ENCODE measurements at regions not wholly inside any gene's neighbourhood (a gene's known extent, or its start where the extent isn't known, plus 50 kb on each side); places are given as distances from the start of the nearest gene placed in this dataset.
"Not testable (repeated sequence)": the region's sequence is repeated elsewhere in the genome, so short reads cannot be mapped to it uniquely, and the experiment has no call there.

- H3K4me3 ChIP-seq; H3K4me1 ChIP-seq (ENCODE audit: insufficient read depth); H3K79me2 ChIP-seq (ENCODE audit: insufficient read depth); DNase-seq; H3K27ac ChIP-seq; H3K9me3 ChIP-seq (ENCODE audit: low read depth); H3K9me2 ChIP-seq (ENCODE audit: insufficient read depth); H3K27me3 ChIP-seq (replicated peaks; ENCODE audit: insufficient read depth); H3K36me3 ChIP-seq (ENCODE audit: low read depth); H2AFZ ChIP-seq; H3F3A ChIP-seq (ENCODE audit: insufficient read depth); H3K4me2 ChIP-seq (ENCODE audit: unreplicated experiment); H3K9ac ChIP-seq; H4K20me1 ChIP-seq (ENCODE audit: insufficient read depth); in situ Hi-C loops (cut with MboI): not testable (repeated sequence)
- 54 to 58% methylated on average over 6 of the region's 6 CpGs for WGBS, 2 experiments (ENCODE audit: low coverage in 1 of 2, low lambda C conversion rate in 2 of 2, missing lambda C conversion rate in 2 of 2)
Observed at GRCh38 chr21:31819692-31820091, 53.1 kb upstream of the HUNK start.

GRCh38 chr21:31814356-31814755 is 58.5 kb upstream of the HUNK start:
- H3K36me3 ChIP-seq (ENCODE audit: low read depth); H4K20me1 ChIP-seq (ENCODE audit: insufficient read depth); H3K9ac ChIP-seq; in situ Hi-C loops (cut with MboI); DNase-seq; H3K4me3 ChIP-seq; H3K79me2 ChIP-seq (ENCODE audit: insufficient read depth); H3K9me3 ChIP-seq (ENCODE audit: low read depth); H3K27ac ChIP-seq; H3F3A ChIP-seq (ENCODE audit: insufficient read depth); H3K4me2 ChIP-seq (ENCODE audit: unreplicated experiment); H3K27me3 ChIP-seq (replicated peaks; ENCODE audit: insufficient read depth); H3K4me1 ChIP-seq (ENCODE audit: insufficient read depth); H3K9me2 ChIP-seq (ENCODE audit: insufficient read depth); H2AFZ ChIP-seq: not testable (repeated sequence)
- WGBS, 2 experiments (ENCODE audit: low coverage in 1 of 2, low lambda C conversion rate in 2 of 2, missing lambda C conversion rate in 2 of 2) = 51 to 69% methylated on average over 3 of the region's 3 CpGs

GRCh38 chr21:31813862-31814261 is 59.0 kb upstream of the HUNK start:
- H3K27ac ChIP-seq = no peak overlapping the region
- WGBS, 2 experiments (ENCODE audit: low coverage in 1 of 2, low lambda C conversion rate in 2 of 2, missing lambda C conversion rate in 2 of 2) = 85 to 95% methylated on average over 1 of the region's 1 CpG
- no peaks in the 10 kb centered on the region for H3F3A ChIP-seq (ENCODE audit: insufficient read depth)
- no peak overlapping the region for H2AFZ ChIP-seq
- H4K20me1 ChIP-seq (ENCODE audit: insufficient read depth) = no peaks in the 10 kb centered on the region
- no peaks in the 10 kb centered on the region for H3K36me3 ChIP-seq (ENCODE audit: low read depth)
- no peak for TF ChIP-seq EZH2 (IDR thresholded peaks at IDR 0.05; ENCODE audit: insufficient read depth, poor library complexity, severe bottlenecking)
- TF ChIP-seq EZH2phosphoT487 (IDR thresholded peaks at IDR 0.05; ENCODE audit: insufficient read depth, low read depth) = no peak
- in situ Hi-C loops (cut with MboI) = no loop called here
- no peaks in the 10 kb centered on the region for H3K9me3 ChIP-seq (ENCODE audit: low read depth)
- no peaks in the 10 kb centered on the region for H3K4me1 ChIP-seq (ENCODE audit: insufficient read depth)
- DNase-seq = no peak
- no peak overlapping the region for H3K4me2 ChIP-seq (ENCODE audit: unreplicated experiment)
- H3K9ac ChIP-seq = no peak overlapping the region
- H3K4me3 ChIP-seq = no peak overlapping the region
- H3K9me2 ChIP-seq (ENCODE audit: insufficient read depth) = no peaks in the 10 kb centered on the region
- no peaks in the 10 kb centered on the region; the same call in 1 of the 2 replicates for H3K27me3 ChIP-seq (replicated peaks; ENCODE audit: insufficient read depth)
- H3K79me2 ChIP-seq (ENCODE audit: insufficient read depth) = no peaks in the 10 kb centered on the region

- H3K79me2 ChIP-seq (ENCODE audit: insufficient read depth) = no peaks in the 10 kb centered on the region
- H2AFZ ChIP-seq = no peak overlapping the region
- H3K9me3 ChIP-seq (ENCODE audit: low read depth) = no peaks in the 10 kb centered on the region
- in situ Hi-C loops (cut with MboI) = no loop called here
- WGBS, 2 experiments (ENCODE audit: low coverage in 1 of 2, low lambda C conversion rate in 2 of 2, missing lambda C conversion rate in 2 of 2) = 26 to 37% methylated on average over 5 of the region's 5 CpGs
- H3K27ac ChIP-seq = no peak overlapping the region
- no peaks in the 10 kb centered on the region for H3F3A ChIP-seq (ENCODE audit: insufficient read depth)
- H3K4me1 ChIP-seq (ENCODE audit: insufficient read depth) = no peaks in the 10 kb centered on the region
- H3K4me2 ChIP-seq (ENCODE audit: unreplicated experiment) = no peak overlapping the region
- H3K27me3 ChIP-seq (replicated peaks; ENCODE audit: insufficient read depth) = no peaks in the 10 kb centered on the region
- TF ChIP-seq EZH2phosphoT487 (IDR thresholded peaks at IDR 0.05; ENCODE audit: insufficient read depth, low read depth) (no peak), EZH2 (IDR thresholded peaks at IDR 0.05; ENCODE audit: insufficient read depth, poor library complexity, severe bottlenecking) (no peak)
- DNase-seq = no peak
- H3K36me3 ChIP-seq (ENCODE audit: low read depth) = no peaks in the 10 kb centered on the region
- no peak overlapping the region for H3K9ac ChIP-seq
- H3K9me2 ChIP-seq (ENCODE audit: insufficient read depth) = no peaks in the 10 kb centered on the region
- H4K20me1 ChIP-seq (ENCODE audit: insufficient read depth) = no peaks in the 10 kb centered on the region
- no peak overlapping the region for H3K4me3 ChIP-seq
Observed at GRCh38 chr21:31804008-31804394, 68.8 kb upstream of the HUNK start.

- no peak overlapping the region for H3K9ac ChIP-seq
- no peak overlapping the region for H3K27ac ChIP-seq
- no peak for DNase-seq
- in situ Hi-C loops (cut with MboI) = no loop called here
- H3K27me3 ChIP-seq (replicated peaks; ENCODE audit: insufficient read depth) = no peaks in the 10 kb centered on the region
- H3K79me2 ChIP-seq (ENCODE audit: insufficient read depth) = no peaks in the 10 kb centered on the region
- TF ChIP-seq EZH2 (IDR thresholded peaks at IDR 0.05; ENCODE audit: insufficient read depth, poor library complexity, severe bottlenecking) = no peak
- TF ChIP-seq EZH2phosphoT487 (IDR thresholded peaks at IDR 0.05; ENCODE audit: insufficient read depth, low read depth) = no peak
- no peak overlapping the region for H3K4me3 ChIP-seq
- H4K20me1 ChIP-seq (ENCODE audit: insufficient read depth) = no peaks in the 10 kb centered on the region
- no peaks in the 10 kb centered on the region for H3K9me3 ChIP-seq (ENCODE audit: low read depth)
- H3K36me3 ChIP-seq (ENCODE audit: low read depth) = no peaks in the 10 kb centered on the region
- no peak overlapping the region for H3K4me2 ChIP-seq (ENCODE audit: unreplicated experiment)
- WGBS, 2 experiments (ENCODE audit: low coverage in 1 of 2, low lambda C conversion rate in 2 of 2, missing lambda C conversion rate in 2 of 2) = 64 to 66% methylated on average over 20 of the region's 20 CpGs
- H3F3A ChIP-seq (ENCODE audit: insufficient read depth) = no peaks in the 10 kb centered on the region
- H2AFZ ChIP-seq = no peak overlapping the region
- H3K4me1 ChIP-seq (ENCODE audit: insufficient read depth) = no peaks in the 10 kb centered on the region
- no peaks in the 10 kb centered on the region for H3K9me2 ChIP-seq (ENCODE audit: insufficient read depth)
Observed at GRCh38 chr21:31803039-31804007, 69.5 kb upstream of the HUNK start.
